Left renal pelvis (tissue), 4 donors: ENCODE measurements at regions not wholly inside any gene's neighbourhood (a gene's known extent, or its start where the extent isn't known, plus 50 kb on each side); places are given as distances from the start of the nearest gene placed in this dataset.

Experiments used
- DNase-seq, 4 donors: peaks; one replicate each; pipeline ENCODE4 v3.0.0-alpha.2; 2013; ENCODE audit warnings: low read depth in 4 of 4, low spot score in 3 of 4

DNA sequence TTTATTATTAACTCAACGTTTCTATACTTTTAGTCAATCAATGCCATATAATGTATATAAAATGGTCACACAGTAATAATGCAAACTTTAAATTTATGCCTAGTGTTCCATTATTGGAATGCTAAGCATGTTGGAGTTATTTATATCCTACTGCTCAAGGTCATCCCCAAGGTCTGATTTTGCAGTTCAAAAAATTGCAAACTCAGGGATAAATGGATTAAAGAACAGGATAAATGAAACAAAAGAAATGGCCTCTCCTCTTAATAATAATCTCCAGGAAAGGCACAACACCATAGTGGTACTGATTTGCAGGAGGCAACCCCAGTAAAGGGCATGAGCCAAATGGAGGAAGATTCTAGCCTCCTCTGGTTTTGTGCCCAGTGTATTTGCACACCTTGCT is 436.4 kb downstream of the EPHA4 start:
- DNase-seq = no peak

DNA sequence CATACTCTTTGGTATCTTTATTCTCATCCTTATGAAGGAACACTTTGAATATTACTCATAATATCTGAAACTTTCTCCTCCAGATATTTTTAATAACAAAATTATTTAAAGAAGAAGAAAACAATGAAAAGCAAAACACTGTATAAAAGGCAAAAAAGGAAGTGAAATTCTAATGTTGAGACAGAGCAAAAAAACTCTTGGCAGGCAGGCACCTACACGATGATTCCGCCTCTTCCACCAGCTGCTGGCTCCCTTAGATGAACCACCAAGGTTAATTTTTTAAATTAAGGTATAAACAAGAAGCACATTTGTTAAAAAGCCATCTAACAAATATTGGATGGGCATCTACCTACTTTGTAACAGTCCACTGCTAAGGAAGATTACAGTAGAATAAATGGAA is 434.7 kb downstream of the EPHA4 start:
- no peak for DNase-seq

GRCh38 chr2:221142341-221142740 is 429.8 kb downstream of the EPHA4 start:
- DNase-seq = no peak

- no peak for DNase-seq
Observed at GRCh38 chr2:221143231-221143630, 428.9 kb downstream of the EPHA4 start.

DNA sequence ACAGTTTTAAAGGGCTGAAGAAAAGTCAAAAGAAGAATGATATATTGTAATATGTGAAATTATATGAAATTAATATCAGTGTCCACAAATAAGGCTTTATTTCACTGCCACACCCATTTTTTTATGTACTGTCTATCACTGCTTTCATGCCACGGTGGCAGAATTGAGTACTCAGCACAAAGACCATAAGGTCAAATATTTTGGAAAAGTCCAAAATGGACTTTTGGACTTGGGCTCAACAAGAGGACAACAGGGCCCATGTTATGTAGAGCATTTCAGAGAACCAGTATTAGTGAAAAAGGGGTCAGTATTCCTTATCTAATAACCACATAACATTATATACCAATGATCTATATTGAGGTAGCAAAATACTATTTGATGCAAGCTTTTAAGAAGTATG is 427.2 kb downstream of the EPHA4 start:
- no peak for DNase-seq

- no peak for DNase-seq
Observed at GRCh38 chr2:221145396-221145795, 426.7 kb downstream of the EPHA4 start.

DNA sequence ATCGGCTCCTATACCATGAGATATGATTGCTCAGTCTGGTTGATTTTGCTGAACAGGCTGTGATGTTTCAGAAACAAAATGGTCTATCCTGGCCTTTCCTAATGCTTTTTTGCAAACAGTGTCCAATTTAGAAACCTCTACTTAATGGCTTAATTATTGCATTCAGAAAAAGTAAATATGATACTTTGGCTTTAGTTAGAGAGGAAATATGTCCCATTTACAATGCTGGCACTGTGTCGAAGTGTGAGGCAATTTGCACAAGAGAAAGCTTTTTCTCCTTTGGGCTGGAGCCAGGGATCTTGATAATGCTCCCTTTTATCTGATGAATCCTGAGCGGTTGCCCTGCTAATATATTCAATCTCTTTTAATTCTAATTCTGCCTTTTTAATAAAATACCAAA is 418.9 kb downstream of the EPHA4 start:
- DNase-seq = no peak

GRCh38 chr2:221154176-221154575 is 417.9 kb downstream of the EPHA4 start:
- no peak for DNase-seq

- DNase-seq = no peak
Observed at GRCh38 chr2:221156062-221156734, 415.9 kb downstream of the EPHA4 start.

DNA sequence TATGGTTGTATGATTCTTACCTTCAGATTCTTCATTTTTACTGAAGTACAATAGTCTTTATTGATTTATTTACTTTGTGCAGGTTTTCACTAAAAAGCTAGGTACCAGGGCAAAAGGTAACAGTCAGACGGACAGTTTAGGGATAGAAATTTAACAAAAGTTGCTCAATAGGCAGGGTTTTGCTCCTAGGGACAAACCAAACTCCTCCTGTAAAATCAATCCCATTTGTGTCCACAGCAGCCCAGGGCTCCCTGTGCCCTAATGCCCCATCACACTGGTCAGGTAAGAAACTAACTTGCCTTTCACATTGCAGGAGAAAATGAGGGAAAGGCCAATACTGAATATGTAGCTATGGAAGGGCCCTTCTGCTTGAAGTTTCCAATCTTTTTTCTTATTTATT is 410.9 kb downstream of the EPHA4 start:
- DNase-seq = no peak

- DNase-seq = no peak
Observed at GRCh38 chr2:221166292-221166691, 405.8 kb downstream of the EPHA4 start.

DNA sequence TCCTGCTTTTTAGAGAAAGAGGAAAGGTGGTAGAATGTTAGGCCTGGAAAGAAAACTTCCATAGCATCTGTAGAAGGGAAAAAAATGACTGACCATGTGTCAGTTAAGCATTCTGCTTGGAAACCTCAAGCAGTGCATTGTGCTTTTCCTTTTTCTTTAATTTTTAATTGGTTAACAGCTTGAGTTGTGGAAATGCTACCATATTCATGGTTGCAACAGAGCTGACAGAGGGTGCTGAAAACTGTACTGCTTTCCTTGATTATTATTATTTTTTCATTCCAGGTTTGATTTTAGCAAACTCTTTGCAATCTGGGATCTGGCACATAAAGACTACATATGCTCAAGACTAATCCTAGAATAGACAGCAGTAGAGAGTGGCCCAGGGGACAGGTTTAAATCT is 404.5 kb downstream of the EPHA4 start:
- no peak for DNase-seq

DNA sequence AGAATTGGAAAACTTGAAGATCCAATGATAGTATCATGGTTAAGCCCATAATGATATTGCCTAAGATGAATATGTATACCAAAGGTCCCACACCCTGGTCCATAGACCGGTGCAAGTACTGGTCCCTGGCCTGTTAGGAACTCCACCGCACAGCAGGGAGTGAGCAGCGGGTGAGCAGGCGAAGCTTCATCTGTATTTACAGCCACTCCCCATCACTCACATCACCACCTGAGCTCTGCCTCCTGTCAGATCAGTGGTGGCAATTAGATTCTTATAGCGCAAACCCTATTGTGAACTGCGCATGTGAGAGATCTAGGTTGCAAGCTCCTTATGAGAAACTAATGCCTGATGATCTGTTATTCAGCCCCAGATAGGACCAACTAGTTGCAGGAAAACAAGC is 402.4 kb downstream of the EPHA4 start:
- no peak for DNase-seq

DNA sequence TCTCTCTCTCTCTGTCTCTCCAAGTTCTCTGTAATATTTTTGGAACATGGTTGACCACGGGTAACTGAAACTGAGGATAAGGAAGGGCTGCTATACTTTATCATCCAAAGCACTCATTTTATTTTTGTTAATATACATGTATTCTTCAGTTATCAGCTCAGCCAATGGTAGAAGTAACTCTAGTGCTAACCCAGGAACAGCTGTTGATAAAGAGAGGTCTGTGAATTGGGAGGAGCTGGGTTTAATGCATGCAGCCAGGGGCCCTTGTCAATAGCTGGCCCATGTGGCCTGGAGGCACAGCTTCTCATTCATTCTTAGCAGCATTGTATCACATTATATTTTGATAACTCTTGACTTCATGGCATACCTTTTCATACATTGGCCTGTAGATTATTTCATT is 401.6 kb downstream of the EPHA4 start:
- DNase-seq = no peak

DNA sequence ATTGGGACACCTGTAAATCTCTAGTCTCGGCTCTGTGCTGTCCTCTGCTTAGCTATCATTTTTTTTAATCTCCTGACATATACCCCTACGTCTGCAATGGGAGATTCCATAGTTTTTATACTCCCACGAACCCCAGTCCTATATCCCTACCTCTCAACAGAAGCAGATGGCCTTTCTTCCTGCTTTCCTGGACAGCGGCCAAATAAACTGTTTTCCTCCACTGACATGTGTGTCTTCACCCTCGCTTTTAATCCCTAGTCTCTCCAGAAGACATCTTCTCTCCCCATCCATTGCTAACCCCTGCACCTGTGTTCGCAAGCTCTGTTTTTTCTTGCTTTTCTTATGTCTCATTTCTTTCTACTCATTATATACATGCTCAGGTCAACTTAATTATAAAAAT is 395.4 kb downstream of the EPHA4 start:
- no peak for DNase-seq

DNA sequence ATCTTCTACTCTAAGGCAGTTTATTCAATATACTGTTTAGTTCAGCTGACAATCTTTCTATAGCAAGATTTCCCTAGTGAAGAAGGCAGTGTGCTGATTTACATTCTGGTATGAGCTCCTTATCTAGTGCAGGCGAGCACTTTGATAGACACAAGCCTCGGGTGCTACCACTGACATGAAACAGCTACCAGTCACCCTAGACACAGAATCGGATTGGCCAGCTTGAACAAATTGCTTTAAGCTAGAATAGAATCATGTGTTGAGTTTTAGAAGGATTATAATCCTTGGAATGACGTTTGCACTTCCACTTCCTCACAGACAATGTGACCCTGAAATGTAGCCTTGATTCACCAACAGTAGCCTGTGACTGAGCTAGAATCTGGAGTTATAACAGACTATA is 394.0 kb downstream of the EPHA4 start:
- no peak for DNase-seq

- no peak for DNase-seq
Observed at GRCh38 chr2:221186873-221187272, 385.2 kb downstream of the EPHA4 start.

- no peak for DNase-seq
Observed at GRCh38 chr2:221189431-221190067, 382.6 kb downstream of the EPHA4 start.

DNA sequence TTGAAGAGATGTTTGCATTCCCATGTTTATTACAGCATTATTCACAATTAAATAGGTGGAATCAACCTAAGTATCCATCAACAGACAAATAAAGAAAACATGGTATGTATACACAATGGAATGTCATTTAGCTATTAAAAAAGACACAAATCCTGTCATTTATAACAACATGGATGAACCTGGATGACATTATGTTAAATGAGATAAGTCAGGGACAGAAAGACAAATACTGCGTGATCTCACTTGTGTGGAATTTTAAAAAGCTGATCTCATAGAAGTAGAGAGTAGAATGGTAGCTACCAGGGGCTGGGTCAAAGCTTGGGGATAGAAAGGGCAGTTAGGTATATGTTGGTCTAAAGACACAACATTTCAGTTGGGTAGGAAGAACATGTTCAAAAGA is 376.3 kb downstream of the EPHA4 start:
- no peak for DNase-seq

DNA sequence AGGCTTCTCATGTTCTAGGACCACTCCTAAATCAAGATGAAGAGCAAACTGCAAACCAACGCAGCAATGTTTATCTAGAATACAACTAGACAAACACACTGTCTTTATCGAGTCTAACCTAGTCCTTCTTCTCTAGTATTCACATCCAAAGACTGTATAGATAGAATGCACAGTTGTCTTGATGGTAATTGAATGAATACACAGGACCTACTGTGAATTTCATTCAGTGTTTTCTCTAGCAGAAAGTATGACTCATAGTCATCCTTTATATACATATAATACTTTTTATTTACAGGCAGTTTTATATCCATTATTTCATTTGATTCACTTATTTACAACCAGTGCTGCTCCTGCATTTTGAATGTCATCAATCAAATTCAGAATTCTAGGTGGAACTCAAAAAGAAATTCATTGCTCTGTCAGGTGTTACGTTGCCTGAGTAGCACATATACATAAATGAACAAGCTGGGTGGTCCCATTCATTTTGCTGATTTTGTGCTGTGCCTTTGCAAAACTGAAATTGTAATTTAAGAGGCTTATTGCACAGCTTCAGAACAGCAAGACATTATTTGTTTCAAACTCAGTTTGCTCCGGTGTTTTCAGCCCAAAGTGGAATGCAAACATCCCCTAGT is 374.8 kb downstream of the EPHA4 start:
- DNase-seq = no peak

- DNase-seq = no peak
Observed at GRCh38 chr2:221198309-221198708, 373.8 kb downstream of the EPHA4 start.

DNA sequence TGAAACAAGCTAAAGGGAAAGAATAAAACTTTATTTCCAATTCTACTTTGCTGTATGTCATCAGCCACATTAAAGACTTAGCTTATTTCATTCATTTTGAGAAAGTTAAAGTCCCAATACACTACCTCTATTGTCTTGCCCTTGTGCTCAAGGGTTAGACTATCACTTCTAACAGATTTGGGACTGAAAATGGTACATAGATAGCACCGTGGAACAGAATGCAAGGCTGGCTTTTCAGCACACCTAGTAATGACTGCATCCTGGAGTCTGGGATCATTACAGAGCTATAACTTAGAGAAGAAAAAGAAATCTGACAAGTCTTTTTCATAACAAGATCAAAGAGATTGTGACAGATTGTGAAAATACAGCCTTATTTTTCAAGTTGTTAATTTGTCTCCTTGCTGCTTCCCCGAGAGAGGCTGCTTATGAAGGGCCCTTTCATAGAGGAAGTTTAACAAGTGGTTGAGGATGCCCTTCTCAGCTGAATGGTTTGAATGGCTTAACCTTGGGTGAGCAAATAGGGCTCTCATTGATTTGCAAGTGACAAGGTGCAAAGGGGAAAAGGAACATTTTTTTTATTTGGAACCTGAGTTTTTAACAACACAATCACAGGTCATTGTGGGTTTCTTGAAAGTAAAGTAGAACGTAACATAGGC is 371.8 kb downstream of the EPHA4 start:
- no peak for DNase-seq
